Activated CD4-positive, alpha-beta memory T cell treated with anti-CD3 and anti-CD28 coated beads, Interleukin-2, amount 10 ng/mL, durations not matched to agents 7 days and 5 days (primary cell): ENCODE measurements at regions not wholly inside any gene's neighbourhood (a gene's known extent, or its start where the extent isn't known, plus 50 kb on each side); places are given as distances from the start of the nearest gene placed in this dataset.

Experiments
- CTCF ChIA-PET: fragments of 350-600 bp; sonication (Branson Sonifier 250); formaldehyde crosslinking; loops from one replicate; lab custom pipeline; 2021; ENCODE audit warnings: antibody characterized with exemption, inconsistent platforms; lab: Charles Lee
- POLR2A ChIA-PET: fragments of 350-600 bp; sonication (Branson Sonifier 250); formaldehyde crosslinking; loops from one replicate; lab custom pipeline; 2021; ENCODE audit warnings: antibody characterized with exemption; lab: Charles Lee
- DNase-seq: peaks from one replicate; pipeline ENCODE4 v3.0.0-alpha.2; 2020
- H3K27ac Mint-ChIP-seq: one replicate; pipeline ENCODE4 v1.8.0; 2021; ENCODE audit warnings: mild to moderate bottlenecking, mixed read lengths
- H3K27me3 Mint-ChIP-seq: one replicate; pipeline ENCODE4 v1.8.0; 2021; ENCODE audit warnings: mixed read lengths
- H3K36me3 Mint-ChIP-seq: one replicate; pipeline ENCODE4 v1.8.0; 2021; ENCODE audit warnings: low read depth, mixed read lengths
- H3K4me1 Mint-ChIP-seq: one replicate; pipeline ENCODE4 v1.8.0; 2021; ENCODE audit warnings: mixed read lengths
- H3K4me3 Mint-ChIP-seq: one replicate; pipeline ENCODE4 v1.8.0; 2021; ENCODE audit warnings: mild to moderate bottlenecking, mixed read lengths
- H3K9me3 Mint-ChIP-seq: one replicate; pipeline ENCODE4 v1.8.0; 2021; ENCODE audit warnings: mixed read lengths

DNA sequence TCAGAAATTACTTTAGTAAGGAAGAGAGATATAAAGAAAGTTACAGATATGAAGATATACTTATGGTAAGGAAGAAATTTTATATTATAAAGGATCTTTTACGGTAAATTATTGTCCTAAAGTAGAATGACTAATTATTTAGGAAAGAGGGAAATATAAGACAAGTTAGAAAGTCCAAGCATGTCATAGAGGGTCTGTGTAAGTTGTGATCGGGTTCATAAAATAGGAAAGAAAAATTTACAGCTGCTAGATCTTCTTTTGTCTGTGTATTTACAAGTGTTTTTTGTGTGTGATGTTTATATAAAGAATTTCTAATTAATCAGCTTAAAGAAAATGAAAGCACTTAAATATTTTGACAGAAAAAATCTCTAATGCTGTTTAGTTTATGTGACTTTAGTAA, 1054.9 kb upstream of the DIAPH2 start:
- H3K27me3 Mint-ChIP-seq, result no peaks in the 10 kb centered on the region
- ChIA-PET POLR2A (no interaction called here), CTCF (no interaction called here)
- no peak for DNase-seq
- no peak overlapping the region for H3K27ac Mint-ChIP-seq
- no peaks in the 10 kb centered on the region for H3K4me1 Mint-ChIP-seq
- H3K4me3 Mint-ChIP-seq, result no peak overlapping the region
- H3K9me3 Mint-ChIP-seq, result no peaks in the 10 kb centered on the region
- H3K36me3 Mint-ChIP-seq, result no peaks in the 10 kb centered on the region

DNA sequence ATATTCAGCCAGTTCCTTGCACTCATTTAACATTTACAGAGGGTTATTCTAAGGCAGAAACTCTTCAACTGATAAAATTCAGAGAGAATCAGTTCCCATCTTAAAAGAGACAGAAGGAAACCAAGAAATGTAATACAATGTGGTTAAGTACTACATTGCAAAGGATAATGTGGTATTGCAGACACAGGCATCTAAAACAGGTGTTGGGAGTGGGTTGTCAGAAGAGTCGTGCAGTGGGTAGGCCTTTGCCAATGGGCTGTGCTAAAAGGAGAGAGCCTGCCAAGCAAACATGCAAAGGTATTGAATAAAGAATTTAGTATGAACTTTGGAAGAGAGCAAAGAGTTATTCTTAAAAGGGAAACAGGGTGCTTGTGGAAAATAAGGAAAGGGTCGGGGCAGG, 1044.4 kb upstream of the DIAPH2 start:
- no peak for DNase-seq
- Mint-ChIP-seq H3K4me1 (no peaks in the 10 kb centered on the region), H3K9me3 (no peaks in the 10 kb centered on the region), H3K27me3 (no peaks in the 10 kb centered on the region), H3K4me3 (no peak overlapping the region), H3K27ac (no peak overlapping the region), H3K36me3 (no peaks in the 10 kb centered on the region)
- CTCF ChIA-PET, result no interaction called here
- POLR2A ChIA-PET, result no interaction called here

DNA sequence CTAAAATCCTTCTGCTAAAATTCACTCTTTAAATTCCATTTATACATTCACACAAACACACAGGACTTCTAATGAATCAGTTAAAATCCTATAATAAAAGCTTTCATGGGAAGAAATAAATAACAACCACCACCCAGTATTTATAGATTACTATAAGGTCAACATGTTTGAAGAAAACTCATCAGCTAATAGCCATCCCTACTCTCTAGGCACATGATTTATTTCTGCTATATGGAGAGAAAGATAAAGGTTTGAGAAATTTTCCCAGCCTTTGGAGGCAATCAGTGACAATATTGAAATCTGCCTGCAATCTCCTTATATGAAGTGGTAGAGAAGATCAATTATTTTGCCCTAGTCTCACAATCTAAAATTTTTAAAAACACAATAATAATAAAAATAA, 1038.9 kb upstream of the DIAPH2 start:
- ChIA-PET POLR2A (no interaction called here), CTCF (no interaction called here)
- Mint-ChIP-seq H3K27me3 (no peaks in the 10 kb centered on the region), H3K27ac (no peak overlapping the region), H3K4me3 (no peak overlapping the region), H3K9me3 (no peaks in the 10 kb centered on the region), H3K4me1 (no peaks in the 10 kb centered on the region), H3K36me3 (no peaks in the 10 kb centered on the region)
- no peak for DNase-seq

DNA sequence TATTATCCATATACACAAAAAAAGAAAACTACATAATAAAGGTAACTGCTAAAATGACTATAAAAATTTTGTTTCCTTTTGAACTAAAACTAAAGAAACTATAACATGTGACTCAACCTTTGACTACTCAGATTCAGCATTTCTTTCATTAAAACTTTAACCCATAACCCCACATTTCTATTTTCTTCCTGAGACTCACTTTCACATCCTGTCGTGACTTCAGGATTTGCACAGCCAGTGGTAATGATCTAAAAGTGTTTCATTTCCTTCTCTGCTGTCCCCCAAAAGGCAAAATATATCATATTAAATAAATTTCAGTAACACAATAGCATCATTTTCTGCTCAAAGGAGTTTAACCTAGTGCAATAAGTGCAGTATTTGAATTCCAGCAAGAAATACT, 1022.4 kb upstream of the DIAPH2 start:
- no peak overlapping the region for H3K27ac Mint-ChIP-seq
- peaks cover 5% of the 10 kb centered on the region for H3K9me3 Mint-ChIP-seq
- H3K36me3 Mint-ChIP-seq, result no peaks in the 10 kb centered on the region
- ChIA-PET CTCF (no interaction called here), POLR2A (no interaction called here)
- H3K4me3 Mint-ChIP-seq, result no peak overlapping the region
- no peaks in the 10 kb centered on the region for H3K27me3 Mint-ChIP-seq
- no peak for DNase-seq
- H3K4me1 Mint-ChIP-seq, result no peaks in the 10 kb centered on the region

DNA sequence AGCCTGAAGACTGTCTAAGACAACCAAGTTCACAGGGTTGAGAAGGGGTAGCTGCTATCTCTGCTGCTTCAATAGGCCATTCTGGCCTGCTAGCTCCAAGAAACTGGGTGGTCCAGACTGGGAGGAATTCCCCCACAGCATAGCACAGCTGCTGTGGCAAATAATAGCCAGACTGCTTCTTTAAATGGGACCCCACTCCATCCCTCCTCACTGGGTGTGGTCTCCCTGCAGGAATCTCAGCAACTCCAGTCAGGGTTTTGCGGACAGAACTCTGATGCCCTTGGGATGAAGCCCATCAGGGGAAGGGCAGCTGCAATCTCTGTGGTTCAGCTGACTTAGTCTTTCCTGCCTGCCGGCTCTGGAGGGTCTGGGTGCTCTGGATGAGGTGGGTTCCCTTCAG, 1018.6 kb upstream of the DIAPH2 start:
- Mint-ChIP-seq H3K27ac (no peak overlapping the region), H3K4me3 (no peak overlapping the region), H3K27me3 (no peaks in the 10 kb centered on the region), H3K9me3 (peaks cover 8% of the 10 kb centered on the region), H3K36me3 (no peaks in the 10 kb centered on the region), H3K4me1 (no peaks in the 10 kb centered on the region)
- ChIA-PET CTCF (no interaction called here), POLR2A (no interaction called here)
- no peak for DNase-seq

DNA sequence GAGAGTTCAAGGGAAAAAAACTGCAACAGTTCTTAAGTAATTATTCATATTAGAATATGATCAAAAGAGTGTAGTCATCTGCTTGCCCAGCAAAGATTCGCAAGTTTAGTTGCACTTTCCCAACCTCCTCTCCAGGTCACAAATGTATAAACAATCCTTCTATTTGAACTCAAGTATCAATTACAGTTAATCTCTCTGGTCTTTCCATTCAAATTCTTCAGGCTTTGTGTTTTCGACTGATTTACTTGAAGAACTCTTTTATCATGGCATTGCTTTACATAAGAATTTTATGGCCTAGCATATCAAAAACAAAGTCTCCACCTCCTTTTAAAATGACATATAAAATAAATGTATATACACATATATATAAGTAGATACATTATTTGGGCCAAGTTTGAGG, 1009.6 kb upstream of the DIAPH2 start:
- no peaks in the 10 kb centered on the region for H3K27me3 Mint-ChIP-seq
- H3K4me3 Mint-ChIP-seq, result no peak overlapping the region
- DNase-seq, result no peak
- no peaks in the 10 kb centered on the region for H3K9me3 Mint-ChIP-seq
- H3K27ac Mint-ChIP-seq, result no peak overlapping the region
- ChIA-PET CTCF (no interaction called here), POLR2A (no interaction called here)
- H3K4me1 Mint-ChIP-seq, result no peaks in the 10 kb centered on the region
- no peaks in the 10 kb centered on the region for H3K36me3 Mint-ChIP-seq

- ChIA-PET CTCF (no interaction called here), POLR2A (no interaction called here)
- Mint-ChIP-seq H3K36me3 (no peaks in the 10 kb centered on the region), H3K9me3 (no peaks in the 10 kb centered on the region), H3K27me3 (no peaks in the 10 kb centered on the region), H3K4me3 (no peak overlapping the region), H3K27ac (no peak overlapping the region), H3K4me1 (no peaks in the 10 kb centered on the region)
- no peak for DNase-seq
These were observed 1008.8 kb upstream of the DIAPH2 start for GRCh38 chrX:95675794-95676193.

- Mint-ChIP-seq H3K9me3 (no peaks in the 10 kb centered on the region), H3K36me3 (no peaks in the 10 kb centered on the region), H3K27ac (no peak overlapping the region), H3K27me3 (no peaks in the 10 kb centered on the region), H3K4me1 (no peaks in the 10 kb centered on the region), H3K4me3 (no peak overlapping the region)
- no peak for DNase-seq
- CTCF ChIA-PET, result no interaction called here
- POLR2A ChIA-PET, result no interaction called here
These were observed 1006.0 kb upstream of the DIAPH2 start for GRCh38 chrX:95678679-95679078.

DNA sequence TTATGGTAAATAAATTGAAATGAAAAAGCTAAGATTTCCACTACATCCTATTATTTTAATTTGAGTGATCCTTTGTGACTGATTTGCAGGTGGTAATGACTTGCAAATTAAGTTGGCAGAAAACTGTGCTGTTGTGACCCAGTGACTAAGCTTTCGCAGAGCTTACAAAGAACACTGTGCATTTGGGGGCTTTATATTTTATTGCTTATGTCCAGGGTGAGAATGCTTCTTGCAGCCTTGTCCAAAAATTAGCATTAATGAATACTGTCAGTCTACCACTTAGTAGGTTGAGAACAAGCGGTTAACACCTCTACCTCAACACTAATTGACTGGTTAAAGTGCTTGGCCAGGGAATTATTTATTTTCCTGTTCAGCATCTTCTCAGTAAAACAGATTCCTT, 991.3 kb upstream of the DIAPH2 start:
- no peaks in the 10 kb centered on the region for H3K36me3 Mint-ChIP-seq
- no peaks in the 10 kb centered on the region for H3K4me1 Mint-ChIP-seq
- no peak for DNase-seq
- H3K27me3 Mint-ChIP-seq, result no peaks in the 10 kb centered on the region
- no peak overlapping the region for H3K27ac Mint-ChIP-seq
- no peaks in the 10 kb centered on the region for H3K9me3 Mint-ChIP-seq
- POLR2A ChIA-PET, result no interaction called here
- CTCF ChIA-PET, result no interaction called here
- H3K4me3 Mint-ChIP-seq, result no peak overlapping the region

DNA sequence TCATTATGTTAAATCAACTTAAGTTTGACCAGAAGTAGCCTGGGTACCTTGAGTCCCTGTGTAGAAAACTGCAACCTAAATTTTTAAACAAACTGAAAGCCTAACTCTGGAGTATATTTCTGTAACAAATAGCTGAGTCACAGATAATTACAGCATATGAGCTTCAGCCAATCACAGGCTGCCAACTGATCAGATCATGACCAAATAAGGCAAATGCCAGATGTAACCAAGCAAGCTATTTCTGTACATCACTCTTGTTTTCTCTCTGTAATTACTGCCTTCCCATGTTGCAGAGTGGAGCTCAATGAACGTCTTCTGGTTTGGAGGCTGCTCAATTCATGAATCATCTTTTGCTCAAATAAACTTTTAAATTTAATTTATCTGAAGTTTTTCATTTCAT, 980.9 kb upstream of the DIAPH2 start:
- Mint-ChIP-seq H3K36me3 (no peaks in the 10 kb centered on the region), H3K4me1 (no peaks in the 10 kb centered on the region), H3K27ac (no peak overlapping the region), H3K4me3 (no peak overlapping the region), H3K9me3 (peaks cover 2% of the 10 kb centered on the region), H3K27me3 (no peaks in the 10 kb centered on the region)
- DNase-seq, result no peak
- POLR2A ChIA-PET, result no interaction called here
- CTCF ChIA-PET, result no interaction called here

DNA sequence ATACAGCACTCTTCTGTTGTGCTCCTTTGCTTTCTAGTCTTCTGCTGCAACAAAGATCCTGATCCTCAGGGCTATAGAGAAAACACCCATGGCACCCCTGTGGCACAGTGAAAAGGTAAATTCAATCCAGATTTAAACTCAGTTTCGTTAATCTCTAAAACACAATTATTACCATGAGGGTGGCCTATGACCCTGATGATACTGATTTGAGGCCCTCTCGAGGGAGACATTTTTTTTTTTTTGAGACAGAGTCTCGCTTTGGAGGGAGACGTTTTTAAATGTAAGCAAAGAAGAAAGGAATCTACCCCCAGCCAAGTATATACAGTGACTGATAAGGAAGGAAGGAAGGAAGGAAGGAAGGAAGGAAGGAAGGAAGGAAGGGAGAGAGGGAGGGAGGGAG, 967.8 kb upstream of the DIAPH2 start:
- H3K4me1 Mint-ChIP-seq, result no peaks in the 10 kb centered on the region
- POLR2A ChIA-PET, result no interaction called here
- no peaks in the 10 kb centered on the region for H3K27me3 Mint-ChIP-seq
- no peak overlapping the region for H3K27ac Mint-ChIP-seq
- no peaks in the 10 kb centered on the region for H3K9me3 Mint-ChIP-seq
- DNase-seq, result no peak
- no peak overlapping the region for H3K4me3 Mint-ChIP-seq
- H3K36me3 Mint-ChIP-seq, result no peaks in the 10 kb centered on the region
- CTCF ChIA-PET, result no interaction called here

DNA sequence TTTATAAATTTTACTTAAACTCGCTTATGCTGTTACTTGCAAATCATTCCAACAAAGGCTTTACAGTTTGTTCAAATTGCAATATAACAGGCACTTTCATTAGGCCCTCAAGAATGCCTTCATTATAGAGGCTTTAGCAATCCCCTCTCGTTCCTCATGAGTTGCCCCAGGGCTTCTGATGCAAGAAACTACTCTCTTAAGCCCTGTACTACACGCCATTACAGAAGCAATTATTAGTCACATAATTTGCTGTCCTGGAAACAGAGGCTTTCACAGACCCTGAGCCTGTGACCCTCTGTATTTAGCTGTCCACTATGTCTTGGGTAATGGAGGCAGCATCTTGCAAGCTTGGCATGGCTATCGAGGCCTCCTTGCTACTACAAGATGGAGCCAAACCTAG, 965.9 kb upstream of the DIAPH2 start:
- CTCF ChIA-PET, result no interaction called here
- POLR2A ChIA-PET, result no interaction called here
- no peak overlapping the region for H3K4me3 Mint-ChIP-seq

GRCh38 chrX:95721011-95721410, 963.6 kb upstream of the DIAPH2 start:
- no peaks in the 10 kb centered on the region for H3K4me1 Mint-ChIP-seq
- no peak for DNase-seq
- no peaks in the 10 kb centered on the region for H3K9me3 Mint-ChIP-seq
- no peak overlapping the region for H3K27ac Mint-ChIP-seq
- ChIA-PET POLR2A (no interaction called here), CTCF (no interaction called here)
- H3K27me3 Mint-ChIP-seq, result no peaks in the 10 kb centered on the region
- H3K4me3 Mint-ChIP-seq, result no peak overlapping the region
- no peaks in the 10 kb centered on the region for H3K36me3 Mint-ChIP-seq

More for the DNA sequence above, 965.9 kb upstream of the DIAPH2 start:
- Mint-ChIP-seq H3K36me3 (no peaks in the 10 kb centered on the region), H3K27me3 (no peaks in the 10 kb centered on the region), H3K9me3 (no peaks in the 10 kb centered on the region), H3K27ac (no peak overlapping the region), H3K4me1 (no peaks in the 10 kb centered on the region)
- no peak for DNase-seq

DNA sequence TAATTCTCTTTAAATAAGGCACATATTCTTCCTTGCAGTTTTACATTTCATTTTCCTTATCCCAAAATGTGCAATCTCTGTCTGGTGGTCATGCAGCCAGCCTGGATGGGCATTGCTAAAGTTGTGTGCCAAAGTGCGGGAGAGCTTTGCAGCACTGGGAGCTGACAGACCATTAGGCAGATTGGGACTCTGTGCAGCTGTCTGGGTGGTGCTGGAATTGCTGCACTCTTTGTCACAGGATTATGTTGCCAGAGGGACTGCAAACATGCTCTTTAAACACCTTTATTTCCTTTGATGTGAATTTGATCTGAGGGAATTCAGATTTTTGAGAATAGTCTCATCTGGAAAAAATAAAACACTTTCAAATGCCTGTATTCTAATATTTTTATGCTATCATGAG, 956.2 kb upstream of the DIAPH2 start:
- Mint-ChIP-seq H3K4me1 (no peaks in the 10 kb centered on the region), H3K27ac (no peak overlapping the region), H3K27me3 (no peaks in the 10 kb centered on the region), H3K36me3 (no peaks in the 10 kb centered on the region), H3K4me3 (no peak overlapping the region), H3K9me3 (no peaks in the 10 kb centered on the region)
- DNase-seq, result no peak
- CTCF ChIA-PET, result no interaction called here
- POLR2A ChIA-PET, result no interaction called here

- no peaks in the 10 kb centered on the region for H3K4me1 Mint-ChIP-seq
- no peak overlapping the region for H3K4me3 Mint-ChIP-seq
- POLR2A ChIA-PET, result no interaction called here
These were observed 955.2 kb upstream of the DIAPH2 start for GRCh38 chrX:95729401-95729800.

More at GRCh38 chrX:95729401-95729800, 955.2 kb upstream of the DIAPH2 start:
- Mint-ChIP-seq H3K9me3 (no peaks in the 10 kb centered on the region), H3K27me3 (no peaks in the 10 kb centered on the region), H3K27ac (no peak overlapping the region), H3K36me3 (no peaks in the 10 kb centered on the region)
- DNase-seq, result no peak
- CTCF ChIA-PET, result no interaction called here
